Ishikawa (cell line): ENCODE measurements at regions not wholly inside any gene's neighbourhood (a gene's known extent, or its start where the extent isn't known, plus 50 kb on each side); places are given as distances from the start of the nearest gene placed in this dataset.

Experiments
- CEBPB ChIP-seq: IDR thresholded peaks from 2 replicates; pipeline ENCODE4 v1.6.1; 2012
- CREB1 ChIP-seq: IDR thresholded peaks from 2 replicates; pipeline ENCODE4 v1.6.1; 2012; ENCODE audit warnings: low read depth
- EGR1 ChIP-seq: IDR thresholded peaks from 2 replicates; pipeline ENCODE4 v1.6.1; 2012
- EP300 ChIP-seq: IDR thresholded peaks from 2 replicates; pipeline ENCODE4 v1.6.1; 2012; ENCODE audit warnings: borderline replicate concordance
- FOXM1 ChIP-seq: IDR thresholded peaks from 2 replicates; pipeline ENCODE4 v1.6.1; 2012; ENCODE audit warnings: low read depth, borderline replicate concordance
- NFIC ChIP-seq: IDR thresholded peaks from 2 replicates; pipeline ENCODE4 v1.6.1; 2012
- RAD21 ChIP-seq: IDR thresholded peaks from 2 replicates; pipeline ENCODE4 v1.6.1; 2012; ENCODE audit warnings: low read depth
- TAF1 ChIP-seq: IDR thresholded peaks from 2 replicates; pipeline ENCODE4 v1.6.1; 2012; ENCODE audit warnings: low read depth, mild to moderate bottlenecking
- TCF12 ChIP-seq: IDR thresholded peaks from 2 replicates; pipeline ENCODE4 v1.6.1; 2012; ENCODE audit warnings: low read depth
- TEAD4 ChIP-seq: IDR thresholded peaks from 2 replicates; pipeline ENCODE4 v1.6.1; 2012
- YY1 ChIP-seq: IDR thresholded peaks from 2 replicates; pipeline ENCODE4 v1.6.1; 2012; ENCODE audit warnings: low read depth
- ZBTB7A ChIP-seq: IDR thresholded peaks from 2 replicates; pipeline ENCODE4 v1.6.1; 2012; ENCODE audit warnings: low read depth
- TF ChIP-seq, protein P1 (sequence below): IDR thresholded peaks from 2 replicates; pipeline ENCODE4 v1.6.1; 2012; ENCODE audit warnings: low read depth, mild to moderate bottlenecking
- TF ChIP-seq, protein P2 (sequence below): IDR thresholded peaks from 2 replicates; pipeline ENCODE4 v1.6.1; 2012
- TF ChIP-seq, protein P3 (sequence below): IDR thresholded peaks from 2 replicates; pipeline ENCODE4 v1.6.1; 2012

DNA sequence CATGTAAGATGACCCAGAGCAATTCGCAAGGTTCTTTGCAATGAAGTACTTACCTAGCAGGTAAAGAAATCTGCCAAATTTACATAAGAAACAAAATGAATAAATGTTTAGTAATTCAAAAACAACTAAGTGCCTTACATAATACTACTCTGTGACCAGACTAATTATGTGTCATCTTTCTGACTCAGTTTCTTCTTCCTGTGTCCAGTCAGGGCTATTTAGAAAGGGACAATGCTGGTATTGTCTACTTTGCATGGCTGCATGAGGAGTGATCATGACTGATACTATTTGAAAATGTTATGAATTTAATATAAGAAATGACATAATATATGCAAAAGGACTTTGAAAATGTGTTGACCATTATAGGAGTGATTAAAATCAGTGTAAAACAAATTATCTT lies 210.0 kb downstream of the TMEM161B start:
- TF ChIP-seq EP300: no peak
- no peak for TF ChIP-seq TEAD4
- TF ChIP-seq CREB1: no peak
- no peak for TF ChIP-seq CEBPB
- TF ChIP-seq NFIC: no peak
- no peak for TF ChIP-seq ZBTB7A
- no peak for TF ChIP-seq YY1
- no peak for TF ChIP-seq EGR1
- TF ChIP-seq, protein P1, sequence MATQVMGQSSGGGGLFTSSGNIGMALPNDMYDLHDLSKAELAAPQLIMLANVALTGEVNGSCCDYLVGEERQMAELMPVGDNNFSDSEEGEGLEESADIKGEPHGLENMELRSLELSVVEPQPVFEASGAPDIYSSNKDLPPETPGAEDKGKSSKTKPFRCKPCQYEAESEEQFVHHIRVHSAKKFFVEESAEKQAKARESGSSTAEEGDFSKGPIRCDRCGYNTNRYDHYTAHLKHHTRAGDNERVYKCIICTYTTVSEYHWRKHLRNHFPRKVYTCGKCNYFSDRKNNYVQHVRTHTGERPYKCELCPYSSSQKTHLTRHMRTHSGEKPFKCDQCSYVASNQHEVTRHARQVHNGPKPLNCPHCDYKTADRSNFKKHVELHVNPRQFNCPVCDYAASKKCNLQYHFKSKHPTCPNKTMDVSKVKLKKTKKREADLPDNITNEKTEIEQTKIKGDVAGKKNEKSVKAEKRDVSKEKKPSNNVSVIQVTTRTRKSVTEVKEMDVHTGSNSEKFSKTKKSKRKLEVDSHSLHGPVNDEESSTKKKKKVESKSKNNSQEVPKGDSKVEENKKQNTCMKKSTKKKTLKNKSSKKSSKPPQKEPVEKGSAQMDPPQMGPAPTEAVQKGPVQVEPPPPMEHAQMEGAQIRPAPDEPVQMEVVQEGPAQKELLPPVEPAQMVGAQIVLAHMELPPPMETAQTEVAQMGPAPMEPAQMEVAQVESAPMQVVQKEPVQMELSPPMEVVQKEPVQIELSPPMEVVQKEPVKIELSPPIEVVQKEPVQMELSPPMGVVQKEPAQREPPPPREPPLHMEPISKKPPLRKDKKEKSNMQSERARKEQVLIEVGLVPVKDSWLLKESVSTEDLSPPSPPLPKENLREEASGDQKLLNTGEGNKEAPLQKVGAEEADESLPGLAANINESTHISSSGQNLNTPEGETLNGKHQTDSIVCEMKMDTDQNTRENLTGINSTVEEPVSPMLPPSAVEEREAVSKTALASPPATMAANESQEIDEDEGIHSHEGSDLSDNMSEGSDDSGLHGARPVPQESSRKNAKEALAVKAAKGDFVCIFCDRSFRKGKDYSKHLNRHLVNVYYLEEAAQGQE: no peak
- TF ChIP-seq, protein P2, sequence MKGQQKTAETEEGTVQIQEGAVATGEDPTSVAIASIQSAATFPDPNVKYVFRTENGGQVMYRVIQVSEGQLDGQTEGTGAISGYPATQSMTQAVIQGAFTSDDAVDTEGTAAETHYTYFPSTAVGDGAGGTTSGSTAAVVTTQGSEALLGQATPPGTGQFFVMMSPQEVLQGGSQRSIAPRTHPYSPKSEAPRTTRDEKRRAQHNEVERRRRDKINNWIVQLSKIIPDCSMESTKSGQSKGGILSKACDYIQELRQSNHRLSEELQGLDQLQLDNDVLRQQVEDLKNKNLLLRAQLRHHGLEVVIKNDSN: no peak
- no peak for TF ChIP-seq RAD21
- TF ChIP-seq, protein P3, sequence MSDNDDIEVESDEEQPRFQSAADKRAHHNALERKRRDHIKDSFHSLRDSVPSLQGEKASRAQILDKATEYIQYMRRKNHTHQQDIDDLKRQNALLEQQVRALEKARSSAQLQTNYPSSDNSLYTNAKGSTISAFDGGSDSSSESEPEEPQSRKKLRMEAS: no peak
- no peak for TF ChIP-seq TCF12
- no peak for TF ChIP-seq FOXM1
- TF ChIP-seq TAF1: no peak

DNA sequence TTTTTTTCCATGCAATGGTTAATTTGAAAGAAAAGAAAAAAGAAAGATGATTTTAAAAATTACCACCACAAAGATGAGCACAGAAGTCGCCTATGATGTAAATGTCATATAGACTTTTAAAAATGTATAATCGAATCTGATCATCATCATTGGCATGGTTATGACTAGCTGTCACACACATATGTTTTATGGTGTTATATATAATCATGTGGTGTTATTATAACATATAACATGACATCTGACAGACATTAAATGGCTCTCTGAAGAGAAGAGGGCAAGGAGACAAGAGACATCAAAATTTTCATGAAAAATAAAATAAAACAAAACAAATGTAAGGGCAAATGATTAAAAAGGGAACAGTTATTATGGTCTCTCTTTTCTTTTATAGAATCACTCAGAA lies 217.5 kb downstream of the TMEM161B start:
- TF ChIP-seq TCF12: no peak
- TF ChIP-seq NFIC: no peak
- TF ChIP-seq EP300: no peak
- no peak for TF ChIP-seq TAF1
- no peak for TF ChIP-seq CEBPB
- TF ChIP-seq RAD21: no peak
- TF ChIP-seq, protein P1: no peak
- TF ChIP-seq FOXM1: no peak
- TF ChIP-seq, protein P2: no peak
- TF ChIP-seq TEAD4: no peak
- TF ChIP-seq, protein P3: no peak
- no peak for TF ChIP-seq EGR1
- TF ChIP-seq YY1: no peak
- TF ChIP-seq ZBTB7A: no peak

DNA sequence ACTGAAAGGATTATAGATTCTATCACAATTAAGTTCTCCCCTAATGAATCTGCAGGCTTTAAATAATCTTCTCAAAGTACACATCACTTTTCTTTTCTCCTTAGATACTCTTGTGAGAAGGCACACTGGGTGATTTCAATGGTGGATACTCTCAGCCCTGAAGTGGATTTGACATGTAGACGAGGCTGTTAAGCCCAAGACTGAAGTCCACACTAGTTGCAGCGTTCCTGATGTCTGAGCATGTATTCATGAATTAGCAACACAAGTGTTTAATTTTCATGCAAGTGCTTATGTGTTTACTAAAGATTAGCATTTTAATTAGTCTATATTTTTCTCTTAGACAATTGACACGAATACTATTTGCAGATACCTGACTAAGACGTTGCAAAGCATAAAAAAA lies 218.9 kb downstream of the TMEM161B start:
- TF ChIP-seq, protein P3: no peak
- TF ChIP-seq TCF12 (no peak), CEBPB (no peak), TEAD4 (no peak), ZBTB7A (no peak), EP300 (no peak), RAD21 (no peak), YY1 (no peak), NFIC (no peak), TAF1 (no peak), EGR1 (no peak)
- TF ChIP-seq, protein P1: no peak
- TF ChIP-seq, protein P2: no peak

DNA sequence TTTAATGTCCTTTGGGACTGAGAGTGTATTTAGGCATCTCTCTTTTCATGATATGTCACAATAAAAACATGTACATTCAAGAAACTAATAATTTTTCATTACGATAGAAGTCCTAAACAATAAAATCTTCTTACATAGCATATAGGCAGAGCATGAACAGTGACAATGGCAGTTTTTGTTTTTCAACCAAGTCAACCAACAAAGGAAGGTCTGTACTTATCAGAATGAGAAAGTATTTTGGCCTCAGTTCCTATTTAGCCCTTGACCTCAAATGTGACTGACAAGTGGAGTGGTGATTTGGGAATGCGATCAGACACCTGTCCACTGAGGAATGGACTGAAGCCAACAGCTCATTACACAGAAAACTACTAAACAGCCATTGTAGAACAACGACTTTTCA lies 219.5 kb downstream of the TMEM161B start:
- TF ChIP-seq EGR1: no peak
- no peak for TF ChIP-seq RAD21
- TF ChIP-seq YY1: no peak
- TF ChIP-seq EP300: no peak
- no peak for TF ChIP-seq ZBTB7A
- no peak for TF ChIP-seq TAF1
- TF ChIP-seq, protein P1: no peak
- TF ChIP-seq, protein P2: no peak
- no peak for TF ChIP-seq TEAD4
- TF ChIP-seq TCF12: no peak
- TF ChIP-seq CEBPB: no peak
- TF ChIP-seq, protein P3: no peak
